ENCODE measurements at regions not wholly inside any gene's neighbourhood (a gene's known extent, or its start where the extent isn't known, plus 50 kb on each side); places are given as distances from the start of the nearest gene placed in this dataset.

DNA sequence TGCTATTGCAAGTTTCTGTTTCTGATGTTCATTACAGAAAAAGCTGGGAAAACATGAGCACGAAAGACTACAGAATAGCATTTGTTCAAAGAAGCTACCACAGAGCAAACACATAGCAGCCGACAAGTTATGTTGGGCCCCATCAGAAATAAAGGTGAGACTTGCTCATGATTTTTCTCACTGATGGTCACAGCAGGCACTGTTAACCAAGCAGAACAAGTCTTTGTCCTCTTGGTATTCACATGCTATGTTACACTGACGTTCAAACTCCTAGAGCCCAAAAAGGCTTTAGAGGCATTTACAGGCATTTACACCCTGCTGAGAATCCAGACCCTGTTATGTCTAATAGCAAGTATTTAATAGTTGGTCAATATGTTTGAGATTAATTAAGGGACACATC is 235.0 kb upstream of the HNMT start:
- DNase-seq (ENCODE audit: low spot score): no peak

DNA sequence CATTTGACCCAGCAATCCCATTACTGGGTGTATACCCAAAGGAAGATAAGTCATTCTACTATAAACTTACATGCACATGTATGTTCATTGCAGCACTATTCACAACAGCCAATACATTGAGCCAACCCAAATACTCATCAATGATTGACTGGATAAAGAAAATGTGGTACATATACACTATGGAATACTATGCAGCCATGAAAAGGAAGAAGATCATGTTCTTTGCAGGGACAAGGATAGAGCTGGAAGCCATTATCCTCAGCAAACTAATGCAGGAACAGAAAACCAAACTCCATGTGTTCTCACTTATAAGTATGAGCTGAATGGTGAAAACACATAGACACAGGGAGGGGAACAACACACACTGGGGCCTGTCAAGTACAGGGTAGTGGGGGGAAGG is 226.7 kb upstream of the HNMT start:
- DNase-seq (ENCODE audit: low spot score): no peak

DNA sequence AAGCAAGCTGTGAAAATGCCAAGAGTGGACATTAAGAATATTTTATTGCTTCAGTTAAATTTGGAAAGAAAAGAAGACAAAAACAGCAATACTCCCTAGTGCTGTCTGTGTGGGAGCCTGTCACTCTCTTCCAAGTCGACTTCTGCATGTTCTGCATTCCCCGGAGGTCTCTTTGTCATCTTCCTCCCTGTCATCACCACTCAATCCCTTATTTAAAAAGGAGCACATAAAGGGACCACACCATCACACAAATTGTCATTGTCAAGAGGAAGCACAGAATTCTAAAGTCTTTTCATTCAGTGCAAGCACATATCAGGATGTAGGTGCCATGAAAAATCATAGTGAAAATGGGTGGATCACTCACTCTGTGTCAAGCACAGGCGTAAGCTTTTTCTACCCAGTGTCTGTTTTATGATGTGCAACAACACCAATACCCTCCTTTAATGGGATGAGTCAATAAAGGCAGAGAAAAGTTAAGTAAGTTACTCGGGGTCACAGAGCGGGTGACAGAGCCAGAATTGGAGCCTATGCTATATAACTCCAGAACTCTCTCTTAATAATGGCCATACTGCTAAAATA is 222.4 kb upstream of the HNMT start:
- DNase-seq (ENCODE audit: low spot score): no peak

GRCh38 chr2:137747509-137747908 is 216.8 kb upstream of the HNMT start:
- DNase-seq (ENCODE audit: low spot score): no peak

DNA sequence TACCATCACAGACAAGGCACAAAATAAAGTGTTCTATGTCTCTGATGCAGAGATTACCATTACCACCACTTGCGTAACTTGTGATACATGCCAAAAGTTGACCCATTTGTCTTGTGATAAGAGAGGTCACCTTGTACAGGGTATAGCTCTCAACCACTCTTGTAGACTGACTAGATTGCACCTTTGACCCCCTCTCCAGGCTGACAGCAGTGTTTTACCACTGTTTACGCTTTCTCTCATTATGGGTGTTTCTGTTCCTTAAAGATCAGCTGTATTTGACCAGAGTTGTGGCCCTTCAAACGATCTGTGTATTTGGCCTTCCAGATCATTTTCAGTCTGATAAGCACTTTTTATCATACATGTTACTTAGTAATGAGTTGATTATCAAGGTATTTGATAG is 215.7 kb upstream of the HNMT start:
- no peak for DNase-seq (ENCODE audit: low spot score)

GRCh38 chr2:137764646-137765045 is 199.6 kb upstream of the HNMT start:
- no peak for DNase-seq (ENCODE audit: low spot score)

- DNase-seq (ENCODE audit: low spot score): no peak
Observed at GRCh38 chr2:137769406-137769805, 194.9 kb upstream of the HNMT start.

GRCh38 chr2:137770166-137770565 is 194.1 kb upstream of the HNMT start:
- no peak for DNase-seq (ENCODE audit: low spot score)

DNA sequence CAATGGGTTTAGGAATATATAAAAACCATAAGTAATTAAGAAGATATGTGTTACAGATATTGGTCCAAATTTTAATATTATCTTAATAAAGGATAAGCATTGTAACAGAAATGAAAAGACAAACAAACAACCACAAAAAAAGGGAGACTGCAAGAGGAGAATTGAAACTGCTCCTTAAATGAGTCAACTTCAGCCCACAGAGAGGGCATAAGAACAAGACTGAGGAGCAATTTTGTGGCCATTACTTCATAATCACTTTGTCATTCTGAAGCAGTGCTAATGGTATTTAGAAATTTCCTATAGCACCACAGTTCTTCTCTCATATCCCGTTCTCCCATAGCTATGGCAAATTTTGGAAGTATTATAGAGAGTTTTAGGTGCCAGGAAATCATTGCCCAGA is 193.2 kb upstream of the HNMT start:
- no peak for DNase-seq (ENCODE audit: low spot score)

GRCh38 chr2:137772451-137772850 is 191.8 kb upstream of the HNMT start:
- DNase-seq (ENCODE audit: low spot score): no peak

DNA sequence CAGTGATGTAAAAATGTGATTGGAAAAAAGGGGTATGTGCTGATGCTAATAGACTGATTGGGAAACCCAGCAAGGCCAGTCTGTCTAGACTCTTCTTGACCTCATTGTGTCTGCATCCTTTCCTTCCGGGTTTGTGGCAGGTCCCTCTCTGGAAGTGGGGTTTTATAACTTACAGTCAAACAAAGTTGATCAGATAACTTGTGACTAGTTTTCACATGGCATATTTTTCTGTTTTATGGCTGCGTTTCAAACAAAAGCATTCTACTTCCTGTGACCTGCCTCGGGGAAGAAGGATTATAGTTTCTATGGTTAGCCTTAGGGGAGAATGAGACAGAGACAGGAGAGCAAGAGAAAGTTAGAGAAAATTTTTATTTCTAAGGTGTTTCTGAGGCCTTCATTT is 188.7 kb upstream of the HNMT start:
- no peak for DNase-seq (ENCODE audit: low spot score)

GRCh38 chr2:137776697-137777096 is 187.6 kb upstream of the HNMT start:
- no peak for DNase-seq (ENCODE audit: low spot score)

- no peak for DNase-seq (ENCODE audit: low spot score)
Observed at GRCh38 chr2:137797641-137798040, 166.6 kb upstream of the HNMT start.

DNA sequence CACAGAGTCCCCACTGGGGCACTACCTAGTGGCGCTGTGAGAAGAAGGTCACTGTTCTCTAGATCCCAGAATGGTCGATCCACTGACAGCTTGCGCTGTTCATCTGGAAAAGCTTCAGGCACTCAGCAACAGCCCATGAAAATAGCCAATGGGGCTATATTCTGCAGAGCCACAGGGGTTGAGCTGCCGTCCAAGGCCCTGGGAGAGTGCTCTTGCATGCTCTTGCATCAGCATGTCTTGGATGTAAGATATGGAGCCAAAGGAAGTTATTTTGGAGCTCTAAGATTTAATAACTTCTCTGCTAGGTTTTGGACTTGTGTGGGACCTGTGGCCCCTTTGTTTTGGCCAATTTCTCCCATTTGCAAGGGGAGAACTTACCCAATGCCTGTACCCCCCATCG is 164.7 kb upstream of the HNMT start:
- no peak for DNase-seq (ENCODE audit: low spot score)

GRCh38 chr2:137800386-137800785 is 163.9 kb upstream of the HNMT start:
- no peak for DNase-seq (ENCODE audit: low spot score)

DNA sequence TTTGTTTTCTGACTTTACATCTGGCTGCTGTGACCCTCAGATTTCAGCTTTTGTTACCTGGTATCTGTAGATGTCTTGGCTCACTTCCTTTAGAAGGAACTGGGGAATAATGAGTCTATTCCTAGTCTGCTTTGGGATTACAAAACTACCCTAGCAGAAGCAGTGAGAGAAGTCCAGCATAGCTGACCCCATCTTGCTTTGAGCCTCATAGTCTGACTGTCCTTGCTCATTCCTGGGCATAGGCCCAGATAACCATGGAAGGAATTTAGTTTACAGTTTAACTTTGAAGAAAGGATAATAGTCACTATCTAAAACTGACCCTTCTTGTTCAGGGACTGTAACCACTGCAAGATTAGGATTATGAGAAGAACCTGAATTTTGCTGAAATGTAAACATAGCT is 163.0 kb upstream of the HNMT start:
- no peak for DNase-seq (ENCODE audit: low spot score)

DNA sequence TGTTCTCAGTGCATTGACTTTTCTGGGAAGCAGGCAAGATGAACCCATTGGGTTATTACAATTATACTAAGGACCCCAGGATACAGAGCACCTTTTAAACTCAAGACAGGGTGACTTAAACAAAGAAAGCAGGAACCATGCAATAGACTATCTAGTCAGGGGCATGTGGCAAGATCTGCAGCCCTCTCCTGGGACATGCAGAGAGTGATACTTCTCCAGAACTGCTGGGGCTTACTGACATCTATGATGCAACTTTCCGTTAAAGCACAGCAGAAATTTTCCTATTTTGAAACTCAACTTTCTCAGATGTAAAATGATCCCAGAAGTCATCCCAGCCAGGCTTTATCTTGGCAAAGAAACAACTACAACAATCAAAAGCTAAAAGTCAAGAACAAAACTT is 162.2 kb upstream of the HNMT start:
- no peak for DNase-seq (ENCODE audit: low spot score)

- DNase-seq (ENCODE audit: low spot score): no peak
Observed at GRCh38 chr2:137806068-137806805, 158.0 kb upstream of the HNMT start.

- DNase-seq (ENCODE audit: low spot score): no peak
Observed at GRCh38 chr2:137809252-137809651, 155.0 kb upstream of the HNMT start.

- no peak for DNase-seq (ENCODE audit: low spot score)
Observed at GRCh38 chr2:137809837-137810236, 154.4 kb upstream of the HNMT start.

GRCh38 chr2:137812517-137812916 is 151.8 kb upstream of the HNMT start:
- no peak for DNase-seq (ENCODE audit: low spot score)

DNA sequence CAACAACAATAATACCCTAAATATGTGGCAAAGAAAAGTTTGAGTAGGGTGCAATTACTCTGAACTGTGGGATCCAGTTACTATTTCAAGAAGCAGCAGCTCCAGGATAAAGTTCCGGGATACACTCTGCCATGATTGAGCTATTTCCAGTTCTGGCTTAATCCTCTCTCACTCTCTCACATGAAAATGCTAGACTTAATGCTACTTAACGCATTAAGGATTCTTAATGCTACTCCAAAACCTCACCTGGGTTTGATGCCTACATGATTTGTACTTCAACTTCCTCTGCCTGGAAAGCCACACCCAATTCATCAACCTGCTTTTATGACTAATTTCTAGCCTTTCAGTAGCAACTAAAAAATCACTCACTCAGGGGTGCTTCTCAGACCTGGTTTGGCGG is 151.1 kb upstream of the HNMT start:
- DNase-seq (ENCODE audit: low spot score): no peak

DNA sequence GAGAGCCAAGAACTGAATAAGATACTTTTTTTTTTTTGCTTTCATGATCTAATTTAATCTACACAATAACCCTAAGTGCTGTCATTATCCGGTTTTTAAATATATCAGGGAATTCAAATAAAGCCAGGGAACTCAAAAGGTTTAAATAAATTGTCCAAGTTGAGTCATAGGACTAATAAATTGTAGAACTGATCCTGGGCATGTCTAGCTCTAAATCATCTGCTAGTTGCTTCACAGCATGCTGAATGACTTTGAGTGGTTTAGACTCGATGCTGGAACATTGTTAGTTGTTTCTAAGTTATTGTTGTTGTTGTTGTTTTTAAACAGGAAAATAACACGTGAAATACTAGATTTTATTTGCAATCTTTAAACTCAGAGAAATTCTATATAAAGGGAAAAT is 147.2 kb upstream of the HNMT start:
- DNase-seq (ENCODE audit: low spot score): no peak

DNA sequence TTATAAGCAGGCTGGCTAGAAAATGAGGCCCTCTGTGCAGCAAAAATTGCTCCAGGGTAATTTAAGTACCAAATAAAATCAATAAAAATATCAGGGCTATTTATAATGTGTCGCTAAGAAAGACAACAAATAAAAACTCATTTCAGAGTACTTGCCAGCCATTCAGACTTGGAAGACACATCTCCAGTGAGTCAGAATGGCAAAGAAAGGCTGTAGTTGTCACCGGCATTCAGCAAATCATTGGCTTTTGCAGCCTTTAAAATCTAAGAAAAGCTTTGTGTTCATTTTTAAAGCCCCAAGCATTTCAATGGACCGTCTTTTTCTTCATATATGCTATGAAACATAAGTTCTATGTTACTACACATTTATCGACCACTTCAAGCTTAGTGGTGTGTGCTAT is 141.1 kb upstream of the HNMT start:
- no peak for DNase-seq (ENCODE audit: low spot score)

Data from globus pallidus (tissue), 1 donor.